NOMO-1 treated with dmso at 0.1 percent for 144 hours (cell line): ENCODE measurements at regions not wholly inside any gene's neighbourhood (a gene's known extent, or its start where the extent isn't known, plus 50 kb on each side); places are given as distances from the start of the nearest gene placed in this dataset.
A peak's percentile ranks its signal among the peaks of the same experiment; 100 is the strongest.

ENCODE experiments used
- DNase-seq: peaks from one replicate; lab custom pipeline; 2025; ENCODE audit not compliant: unreplicated experiment; lab: John Stamatoyannopoulos, UW

DNA sequence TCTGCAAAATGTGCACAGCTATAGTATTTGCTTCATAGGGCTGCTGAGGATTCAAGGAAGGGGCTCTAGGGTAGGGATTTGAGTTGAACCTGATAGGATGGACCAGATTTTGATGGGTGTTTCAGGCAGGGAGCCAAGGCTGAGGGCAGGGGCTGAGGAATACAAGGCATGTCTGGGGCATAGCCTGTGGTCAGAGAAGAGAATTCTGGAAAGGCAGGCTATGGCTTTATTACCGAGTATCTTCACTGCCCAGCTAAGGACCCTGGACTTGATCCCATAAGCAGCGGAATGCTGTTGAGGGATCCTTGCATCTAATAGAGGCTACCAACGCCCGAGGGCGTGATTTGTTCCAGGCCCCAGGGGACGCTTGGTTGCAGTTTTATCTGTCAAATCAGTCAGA lies 193.0 kb upstream of the TLE3 start:
- no peak for DNase-seq

DNA sequence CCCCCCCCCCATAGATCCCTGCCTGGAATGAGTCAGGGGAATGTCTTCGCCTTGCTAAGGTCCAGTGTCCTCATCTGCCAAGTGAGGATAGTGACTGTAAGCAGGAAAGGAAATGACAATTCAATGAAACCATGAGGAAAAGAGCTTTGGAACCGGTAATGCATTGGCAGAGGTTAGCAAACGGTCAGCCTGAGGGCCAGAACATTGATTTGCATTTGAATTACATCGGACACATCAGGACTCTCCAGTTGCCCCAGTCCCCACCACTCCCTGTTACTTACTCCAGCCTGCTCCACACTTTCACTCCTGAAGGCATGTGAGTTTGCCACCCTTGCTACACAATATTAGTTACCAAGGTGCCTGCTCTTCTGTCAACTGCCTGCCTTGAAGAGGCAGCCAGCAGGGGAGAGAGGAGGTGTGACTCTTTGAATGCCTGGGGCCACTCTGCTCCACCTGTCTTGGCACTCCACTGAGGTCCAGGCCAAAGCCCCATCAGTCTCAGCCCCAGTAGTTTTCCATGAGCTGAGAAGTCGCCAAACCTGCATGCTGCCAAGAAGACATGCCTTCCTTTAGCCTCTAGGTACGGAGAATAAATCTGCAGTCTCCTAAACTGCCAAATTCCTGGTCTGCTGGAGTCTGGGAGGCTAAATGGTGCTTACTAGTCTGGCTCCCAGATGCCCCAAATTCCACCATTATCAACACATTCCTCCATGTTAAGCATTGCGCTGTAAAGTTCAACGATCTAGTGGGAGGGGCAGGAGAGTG lies 191.7 kb upstream of the TLE3 start:
- DNase-seq = no peak

DNA sequence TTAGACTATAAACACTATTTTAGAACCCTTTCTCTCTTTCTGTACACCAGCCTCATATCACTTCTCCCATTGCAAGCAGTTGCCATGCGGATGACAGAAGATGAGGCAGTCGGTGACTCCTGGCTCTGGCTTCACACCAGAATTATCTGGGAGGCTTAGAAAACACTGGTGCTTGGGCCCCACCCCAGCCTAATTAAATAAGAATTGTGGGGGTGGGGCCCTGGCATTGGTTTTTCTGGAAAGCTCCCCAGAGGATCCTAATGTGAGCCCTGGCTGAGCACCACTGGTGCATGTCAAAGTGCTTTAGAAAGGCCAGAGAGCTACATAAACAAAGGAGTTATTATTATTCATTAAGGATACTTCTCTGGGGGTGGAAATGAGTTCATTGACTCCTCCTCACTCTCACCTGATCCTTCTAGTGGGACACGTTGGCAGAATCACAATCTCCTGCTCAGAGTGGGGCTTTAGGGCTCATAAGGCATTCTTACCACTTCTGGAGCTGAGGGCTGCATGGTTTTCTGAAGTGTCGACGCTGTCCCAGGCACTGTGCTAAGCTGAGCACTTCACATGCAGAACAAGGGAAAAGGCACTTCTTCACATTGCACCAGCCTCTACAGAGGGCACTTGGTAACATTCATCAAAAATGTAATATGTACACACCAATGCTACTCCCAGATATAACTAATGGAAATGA lies 188.5 kb upstream of the TLE3 start:
- DNase-seq = no peak

DNA sequence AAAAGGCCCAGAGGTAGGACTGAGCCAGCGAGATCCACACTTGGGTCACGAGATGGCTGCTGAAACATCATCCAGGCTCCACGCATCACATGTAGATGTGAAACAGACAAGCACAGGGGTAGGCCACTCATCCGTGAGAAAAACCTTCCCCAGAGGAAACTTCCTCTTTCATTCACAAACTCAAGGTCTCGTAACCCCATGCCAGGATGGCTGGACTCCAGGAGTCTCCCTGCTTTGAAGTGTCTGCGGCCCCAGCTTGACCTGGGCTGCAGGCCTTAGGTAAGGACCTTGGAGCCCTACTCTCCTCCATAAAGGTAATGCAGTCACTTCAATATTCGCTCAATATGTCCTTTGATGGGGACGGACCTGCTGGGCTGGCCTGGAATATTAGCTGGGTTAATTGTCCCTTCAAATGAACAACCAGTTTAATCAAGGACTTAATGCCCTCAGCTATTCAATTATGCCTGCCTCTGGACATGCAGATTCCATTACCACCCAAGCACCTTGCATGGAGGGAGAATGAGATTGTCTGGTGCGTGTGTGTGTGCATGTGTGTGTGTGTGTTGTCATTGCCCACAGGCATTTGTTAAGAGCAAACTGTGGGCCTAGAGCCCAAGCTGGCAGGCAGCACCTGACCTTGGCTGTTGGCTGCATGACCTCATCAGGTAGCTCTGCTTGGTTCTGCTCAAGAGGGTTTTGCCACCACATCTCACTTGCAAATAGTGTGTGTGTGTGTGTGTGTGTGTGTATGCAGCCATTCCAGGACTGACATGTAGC lies 186.9 kb upstream of the TLE3 start:
- DNase-seq = no peak

DNA sequence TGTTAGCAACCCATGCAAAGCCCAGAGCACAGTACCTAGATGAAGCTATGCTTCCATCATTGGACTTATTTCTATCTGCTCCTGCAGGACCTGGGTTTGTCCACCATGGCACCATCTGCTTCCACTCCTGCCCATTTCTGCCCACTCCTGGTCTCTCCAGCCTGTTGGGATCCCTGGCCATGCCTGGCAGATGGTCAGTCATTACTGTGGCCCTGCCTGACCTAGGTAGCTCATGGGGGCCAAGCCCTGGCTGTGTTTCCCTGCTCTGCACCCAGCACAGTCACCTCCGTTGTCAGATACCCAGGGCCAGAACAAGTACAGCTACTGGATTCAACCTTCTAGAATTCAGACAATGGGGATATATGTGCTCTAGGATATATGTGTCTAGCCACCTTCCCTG lies 185.8 kb upstream of the TLE3 start:
- DNase-seq = no peak

DNA sequence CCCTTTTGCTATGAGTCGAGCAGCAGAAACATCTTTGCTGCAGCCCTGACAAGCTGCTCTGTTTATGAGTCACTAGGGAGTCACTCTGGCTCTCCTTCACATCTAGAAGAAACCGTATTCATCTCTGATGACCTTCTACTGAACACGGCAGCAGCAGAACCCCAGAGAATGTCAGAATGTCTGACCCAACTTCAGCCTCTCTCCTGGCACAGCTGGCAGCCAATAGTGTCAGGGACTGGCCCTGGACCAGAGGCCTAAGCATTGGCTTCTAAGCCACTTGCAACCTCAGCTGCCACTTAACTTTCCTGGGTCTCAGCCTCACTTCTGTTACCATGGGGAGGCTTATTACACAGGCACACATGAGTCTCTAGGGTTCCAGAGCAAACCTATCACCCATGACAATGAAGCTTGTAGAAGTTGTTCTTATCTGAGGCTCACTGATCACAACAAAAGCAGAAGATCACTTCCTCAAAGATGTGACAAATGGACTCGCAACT lies 184.1 kb upstream of the TLE3 start:
- DNase-seq = no peak

DNA sequence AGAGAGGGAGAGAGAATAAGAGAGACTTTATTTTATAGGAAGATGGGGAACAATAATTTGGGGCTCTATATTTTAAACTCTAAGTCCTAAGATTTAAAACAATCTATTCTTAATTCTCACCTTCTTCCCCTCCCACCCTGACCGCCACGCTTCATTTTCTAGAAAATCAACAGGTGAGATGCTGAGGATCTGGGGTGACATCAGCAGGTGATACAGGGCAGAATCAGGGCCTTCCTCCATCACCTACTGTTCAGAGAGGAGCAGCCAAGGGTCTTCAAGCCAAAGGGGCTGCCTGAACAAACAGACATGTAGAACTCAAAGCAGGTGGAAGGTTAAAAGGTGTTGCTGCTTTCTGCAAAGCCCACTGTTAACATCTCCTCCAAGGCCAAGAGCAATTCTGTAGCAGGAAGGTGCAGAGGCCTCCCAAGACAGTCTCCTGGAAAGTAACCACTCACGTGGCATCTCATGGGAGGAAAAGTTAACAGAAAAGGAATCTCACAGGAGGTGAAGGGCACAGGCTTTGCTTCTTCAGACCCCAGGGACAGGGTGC lies 183.6 kb upstream of the TLE3 start:
- no peak for DNase-seq

DNA sequence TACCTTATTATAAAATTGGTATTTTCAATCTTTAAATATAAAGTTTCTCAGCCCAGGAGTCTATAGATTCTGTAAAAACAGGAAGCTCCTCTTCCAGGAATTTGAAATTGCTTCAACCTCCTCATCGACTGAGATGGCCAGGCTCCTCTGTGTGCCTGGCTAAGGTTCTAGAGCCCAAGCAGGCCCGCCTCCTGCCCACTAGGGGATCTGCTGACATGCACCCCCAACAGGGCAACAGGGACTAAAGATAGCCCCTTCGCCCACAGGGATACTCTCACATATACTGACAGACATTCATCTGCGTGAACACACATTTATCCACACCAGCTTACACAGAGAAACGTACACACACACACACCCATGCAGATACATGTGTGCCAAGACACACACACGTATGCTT lies 183.1 kb upstream of the TLE3 start:
- DNase-seq = no peak

DNA sequence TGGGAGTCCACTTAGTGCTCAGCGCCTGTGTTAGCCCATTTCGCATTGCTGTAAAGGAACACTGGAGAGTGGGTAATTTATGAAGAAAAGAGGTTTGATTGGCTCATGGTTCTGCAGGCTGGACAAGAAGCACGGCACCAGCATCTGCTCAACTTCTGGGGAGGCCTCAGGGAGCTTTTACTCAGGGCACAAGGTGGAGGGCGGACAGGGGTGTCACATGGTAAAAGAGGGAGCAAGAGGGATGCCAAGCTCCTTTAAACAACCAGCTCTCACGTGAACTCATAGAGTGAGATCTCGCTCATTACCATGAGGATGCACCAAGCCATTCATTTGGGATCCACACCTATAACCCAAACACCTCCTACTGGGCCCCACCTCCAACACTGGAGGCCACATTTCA lies 181.4 kb upstream of the TLE3 start:
- DNase-seq = no peak

DNA sequence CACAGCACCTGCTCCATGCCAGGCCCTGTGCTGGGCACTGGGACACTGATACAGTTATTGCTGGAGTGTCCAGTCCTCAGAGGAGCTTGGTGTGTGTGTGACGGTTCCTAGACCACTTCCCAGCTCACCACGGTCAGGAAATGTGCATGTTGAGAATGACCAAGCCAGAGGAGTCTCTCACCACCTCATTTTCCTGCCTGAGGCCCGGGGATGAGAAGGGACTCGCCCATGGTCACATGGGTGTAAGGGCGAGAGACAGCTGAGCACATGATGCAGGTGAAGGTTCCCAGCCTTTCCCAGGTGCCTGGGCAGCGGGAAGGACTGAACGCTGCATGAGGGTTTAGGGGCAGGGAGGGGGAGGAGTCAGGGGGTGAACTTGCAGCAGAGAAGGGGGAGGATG lies 180.9 kb upstream of the TLE3 start:
- DNase-seq = no peak

DNA sequence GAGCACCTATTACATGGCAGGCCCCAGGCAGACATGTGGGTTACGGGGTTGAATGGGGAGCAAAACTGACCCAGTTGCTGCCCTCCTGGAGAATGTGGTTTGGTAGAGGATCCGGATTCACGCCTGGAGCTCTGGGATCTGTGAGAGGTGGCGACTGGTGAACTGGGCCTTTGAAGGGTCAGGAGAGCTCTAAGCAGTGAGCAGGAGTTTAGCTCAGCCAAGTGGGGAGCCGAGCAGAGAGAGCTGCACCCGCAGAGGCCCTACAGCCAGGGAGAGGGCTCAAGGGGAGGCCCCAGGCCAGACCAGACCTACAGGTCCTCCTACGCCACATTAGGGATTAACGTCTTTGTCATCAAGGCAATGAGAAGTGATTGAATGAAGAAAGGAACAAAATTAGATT lies 179.8 kb upstream of the TLE3 start:
- no peak for DNase-seq

DNA sequence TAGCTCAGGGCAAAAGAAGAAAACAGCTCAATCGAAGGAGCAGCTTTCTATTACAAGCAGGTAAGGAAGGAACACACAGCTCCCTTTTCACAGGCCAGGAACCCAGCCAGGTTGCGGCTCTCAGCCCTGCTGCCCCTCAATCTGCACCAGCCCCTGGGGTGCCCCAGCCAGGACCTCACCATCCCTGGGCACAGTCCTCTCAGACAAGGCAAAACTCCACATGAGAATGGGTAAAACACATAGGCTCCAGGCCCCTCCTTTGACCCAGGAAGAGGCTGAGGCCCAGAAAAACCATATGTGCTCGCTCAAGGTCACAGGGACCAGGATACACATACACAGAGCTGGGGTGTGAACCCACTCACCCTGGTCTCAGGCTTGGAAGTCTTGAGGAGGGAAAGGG lies 178.7 kb upstream of the TLE3 start:
- DNase-seq = no peak

DNA sequence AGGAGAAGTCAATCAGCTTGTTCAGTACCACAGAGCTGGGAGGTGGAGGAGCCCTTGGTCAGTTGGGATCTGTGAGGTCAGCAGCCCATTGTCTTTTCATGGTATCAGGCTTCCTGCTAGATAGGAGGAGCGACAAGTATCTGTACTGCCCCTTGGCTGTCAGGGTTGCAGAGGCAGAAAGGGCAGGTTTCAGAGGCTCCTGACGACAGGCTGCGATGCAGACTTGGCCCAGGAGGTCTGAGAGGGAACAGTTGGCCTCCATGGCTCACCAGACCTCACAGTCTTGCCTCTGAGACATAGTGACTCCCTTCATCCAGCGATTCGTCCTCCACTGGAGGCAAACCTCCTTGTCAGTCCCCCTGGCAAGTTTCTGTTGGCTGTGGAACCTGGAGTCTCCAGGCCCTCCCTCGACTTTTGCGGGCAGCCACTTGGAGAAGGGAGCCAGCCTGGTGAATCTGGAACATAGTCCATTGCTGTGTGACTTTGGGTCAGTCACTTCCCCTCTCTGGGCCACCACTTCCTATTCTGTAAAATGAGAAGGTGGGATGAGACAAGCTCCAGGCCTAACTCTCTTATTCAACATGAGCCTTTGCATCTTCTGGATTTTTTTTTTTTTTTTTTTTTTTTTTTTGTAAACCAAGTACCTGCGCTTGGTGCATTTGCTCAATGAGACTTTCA lies 177.9 kb upstream of the TLE3 start:
- DNase-seq = no peak

DNA sequence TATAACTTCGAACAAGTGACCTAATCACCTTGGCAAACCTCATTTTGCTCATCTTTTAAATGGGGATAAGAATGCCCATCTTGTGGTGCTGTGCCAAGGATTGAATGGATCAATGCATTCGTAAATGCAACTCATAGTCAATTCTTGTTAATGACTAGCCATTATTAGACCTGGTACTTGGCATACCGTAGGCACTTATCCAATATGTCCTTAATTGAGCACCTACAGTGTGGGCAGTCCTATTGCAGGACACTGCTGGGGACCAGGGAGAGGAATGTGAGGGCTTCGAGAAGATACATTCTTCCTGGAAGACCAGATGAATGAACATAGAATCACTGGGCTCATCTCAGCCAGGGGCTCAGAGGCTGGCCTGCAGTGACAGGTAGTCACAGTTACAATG lies 177.2 kb upstream of the TLE3 start:
- DNase-seq = no peak

DNA sequence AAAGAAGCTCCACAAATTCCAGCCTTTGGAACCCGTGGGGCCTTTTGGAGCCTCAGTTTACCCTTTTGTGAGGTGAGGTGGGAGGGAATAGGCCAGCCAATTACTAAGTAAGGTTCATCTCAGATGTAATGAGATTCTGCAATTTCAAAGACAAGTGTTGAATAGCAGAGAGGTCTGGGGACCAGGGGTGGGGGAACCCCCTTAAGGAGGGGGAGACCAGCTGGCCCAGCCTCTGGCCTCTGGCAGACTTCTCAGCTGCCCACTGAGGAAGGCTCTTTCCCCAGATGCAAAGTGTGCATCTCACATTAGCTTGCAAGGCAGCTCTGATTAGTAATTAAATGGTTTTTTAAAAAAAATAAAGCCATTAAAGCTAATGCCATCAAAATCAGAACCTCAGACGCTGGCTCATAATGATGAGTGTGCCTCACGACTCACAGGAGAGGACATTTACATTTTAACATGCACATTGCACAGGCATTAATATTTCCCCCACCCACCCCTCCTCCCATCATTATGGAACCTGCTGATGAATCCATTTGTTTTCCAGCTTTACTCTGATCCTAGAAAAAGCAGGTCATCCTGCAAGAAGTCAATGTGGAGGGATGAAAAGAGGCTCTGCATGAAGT lies 176.7 kb upstream of the TLE3 start:
- DNase-seq = no peak

DNA sequence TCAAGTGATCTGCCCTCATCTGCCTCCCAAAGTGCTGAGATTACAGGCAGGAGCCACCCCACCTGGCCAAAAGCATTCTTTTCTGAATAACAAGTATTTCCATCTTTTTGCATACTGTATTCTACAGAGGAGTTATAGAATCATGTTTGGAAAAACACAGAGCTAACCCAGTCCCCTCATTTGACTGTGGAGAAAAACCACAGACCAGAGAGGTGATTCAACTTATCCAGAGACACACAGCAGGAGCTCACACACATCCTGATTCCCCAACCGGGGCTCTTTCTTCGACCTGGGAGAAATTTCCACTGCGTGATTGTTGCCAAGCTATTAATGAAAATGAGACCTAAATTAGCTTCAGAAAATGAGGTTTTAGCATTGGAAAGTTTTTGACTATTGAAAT lies 176.1 kb upstream of the TLE3 start:
- no peak for DNase-seq

DNA sequence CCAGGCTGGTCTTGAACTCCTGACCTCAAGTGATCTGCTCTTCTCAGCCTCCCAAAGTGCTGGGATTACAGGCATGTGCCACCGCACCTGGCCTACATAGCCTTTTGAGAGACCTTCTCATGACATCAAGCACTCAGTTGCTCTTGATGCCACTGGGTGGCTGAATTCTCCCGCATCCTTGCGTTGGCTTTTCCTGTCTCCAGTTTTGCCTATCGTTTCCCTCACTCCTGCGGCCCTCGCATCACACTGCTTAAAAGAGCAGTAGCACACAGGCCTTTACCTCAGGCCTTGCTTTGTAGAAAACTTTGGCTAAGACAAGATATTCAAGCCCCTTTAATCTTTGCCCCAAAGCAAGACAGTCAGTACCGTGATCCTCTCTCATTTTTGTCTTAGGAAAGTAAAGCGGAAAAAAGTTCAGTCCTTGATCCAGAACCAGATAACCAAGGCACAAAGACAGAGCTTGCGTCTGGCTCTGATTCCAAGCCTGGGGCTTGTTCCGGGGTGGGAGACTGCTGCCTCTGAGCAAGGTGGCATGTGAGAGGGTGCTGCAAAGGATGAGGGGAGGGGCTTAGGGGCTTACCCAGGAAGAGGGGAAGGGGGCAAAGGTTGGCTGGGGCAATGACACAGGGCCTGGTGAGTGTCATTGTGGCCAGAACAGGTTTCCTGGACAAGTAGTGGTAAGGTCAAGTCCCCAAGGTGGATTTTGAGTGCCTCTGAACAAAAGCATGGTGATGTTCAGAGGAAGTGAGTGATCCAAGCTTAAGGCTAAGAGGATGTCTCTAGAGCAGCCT lies 175.0 kb upstream of the TLE3 start:
- DNase-seq = no peak

DNA sequence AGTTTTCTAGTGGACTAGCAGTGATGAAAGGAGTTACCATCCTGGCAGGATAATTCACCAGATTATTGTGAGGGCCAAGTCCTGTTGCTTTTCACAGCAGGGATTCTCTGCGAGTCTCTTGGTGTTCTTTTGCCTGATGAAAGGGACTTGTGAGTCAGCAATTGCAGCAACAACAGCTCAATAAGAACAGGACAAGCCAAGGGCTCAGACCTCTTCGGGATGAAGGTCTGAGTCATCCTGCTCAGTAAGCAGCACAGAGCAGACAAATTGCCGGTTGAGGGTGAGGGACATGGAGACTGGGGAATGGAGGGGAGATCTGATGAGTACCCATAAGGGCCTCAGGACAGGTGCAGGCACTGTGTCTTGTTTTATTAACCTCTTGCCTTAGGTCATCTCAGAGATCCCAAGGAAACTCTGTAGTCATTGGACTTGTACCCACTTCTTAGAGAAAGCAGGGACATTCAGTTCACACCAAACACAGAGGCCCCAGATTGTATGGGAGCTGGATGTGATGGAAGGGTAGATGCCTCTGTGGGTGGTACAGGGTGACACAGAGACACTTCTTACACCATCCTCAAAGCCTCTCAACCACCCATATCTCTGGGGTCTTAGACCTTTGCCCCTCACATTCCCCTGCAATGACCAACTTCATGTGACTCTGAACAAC lies 173.8 kb upstream of the TLE3 start:
- peak; percentile 57 for DNase-seq

DNA sequence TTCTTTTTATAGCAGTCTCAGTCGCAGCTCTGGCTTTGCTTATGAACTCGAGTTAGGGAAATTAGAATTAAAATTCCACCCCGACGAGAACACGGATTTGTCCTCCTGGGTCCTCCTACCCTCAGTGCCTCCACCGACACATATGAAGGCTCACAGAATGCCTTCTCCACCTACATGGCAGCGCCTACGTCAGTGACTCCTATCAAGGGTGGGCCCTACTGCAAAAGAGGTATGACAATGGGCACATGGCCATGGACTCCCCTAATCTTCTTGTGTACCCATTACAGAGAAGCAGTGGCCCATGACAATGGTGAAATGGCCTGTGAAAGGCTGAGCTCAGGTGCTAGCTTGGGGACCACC lies 173.0 kb upstream of the TLE3 start:
- DNase-seq = no peak
